HG03139 (cell line): ENCODE measurements at regions not wholly inside any gene's neighbourhood (a gene's known extent, or its start where the extent isn't known, plus 50 kb on each side); places are given as distances from the start of the nearest gene placed in this dataset.
"Not testable (repeated sequence)": the region's sequence is repeated elsewhere in the genome, so short reads cannot be mapped to it uniquely, and the experiment has no call there.

Source experiments
- ATAC-seq: cut with Tn5 transposase; IDR thresholded peaks from one replicate; pipeline ENCODE4 v1.9.1; 2021; ENCODE audit not compliant: unreplicated experiment

GRCh38 chr1:149695066-149695465 is 87.4 kb upstream of the FCGR1A start:
- not testable (repeated sequence) for ATAC-seq

GRCh38 chr1:149700220-149700619 is 82.3 kb upstream of the FCGR1A start:
- ATAC-seq: not testable (repeated sequence)

GRCh38 chr1:149700677-149701567 is 81.6 kb upstream of the FCGR1A start:
- not testable (repeated sequence) for ATAC-seq

GRCh38 chr1:149708192-149708853 is 74.2 kb upstream of the FCGR1A start:
- ATAC-seq: peak; percentile 93

GRCh38 chr1:149711651-149712050 is 70.8 kb upstream of the FCGR1A start:
- not testable (repeated sequence) for ATAC-seq

GRCh38 chr1:149712154-149712927 is 70.2 kb upstream of the FCGR1A start:
- not testable (repeated sequence) for ATAC-seq

- ATAC-seq: not testable (repeated sequence)
Observed at GRCh38 chr1:149713513-149713912, 69.0 kb upstream of the FCGR1A start.

- ATAC-seq: not testable (repeated sequence)
Observed at GRCh38 chr1:149713952-149714351, 68.5 kb upstream of the FCGR1A start.

GRCh38 chr1:149724618-149725302 is 57.7 kb upstream of the FCGR1A start:
- ATAC-seq: not testable (repeated sequence)

- not testable (repeated sequence) for ATAC-seq
Observed at GRCh38 chr1:149726688-149727087, 55.8 kb upstream of the FCGR1A start.

GRCh38 chr1:149728598-149728997 is 53.9 kb upstream of the FCGR1A start:
- ATAC-seq: not testable (repeated sequence)
